ENCODE measurements at regions not wholly inside any gene's neighbourhood (a gene's known extent, or its start where the extent isn't known, plus 50 kb on each side); places are given as distances from the start of the nearest gene placed in this dataset.

DNA sequence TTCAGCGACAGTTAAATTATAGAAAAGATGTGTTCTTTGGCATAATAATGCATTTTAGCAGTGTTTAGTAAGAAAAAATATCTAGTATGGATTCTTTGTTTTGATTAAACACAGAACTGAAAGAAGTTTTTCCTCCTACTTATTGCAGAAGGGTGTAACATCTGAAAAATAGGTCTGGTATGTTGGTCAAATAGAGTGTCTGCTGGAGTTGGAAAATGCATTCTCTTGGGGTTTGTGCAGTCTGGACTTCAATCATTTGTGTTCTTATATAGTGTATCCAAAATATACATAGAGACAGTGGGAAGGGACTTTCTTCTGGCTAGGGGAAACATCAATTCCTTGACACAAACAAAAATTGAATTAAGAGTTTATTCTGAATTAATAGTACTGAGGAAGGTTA lies 132.4 kb upstream of the MAN1A1 start:
- TF ChIP-seq POLR2A (IDR thresholded peaks at IDR 0.05; ENCODE audit: low read depth, low read length) (no peak), RFX5 (IDR thresholded peaks at IDR 0.05; ENCODE audit: low read depth, low read length) (no peak), NFE2L2 (IDR thresholded peaks at IDR 0.05; ENCODE audit: low read depth, low read length) (no peak), SMC3 (IDR thresholded peaks at IDR 0.05; ENCODE audit: low read depth, low read length) (no peak), FOS (IDR thresholded peaks at IDR 0.05; ENCODE audit: low read depth, low read length) (no peak)
- TF ChIP-seq, protein P1, sequence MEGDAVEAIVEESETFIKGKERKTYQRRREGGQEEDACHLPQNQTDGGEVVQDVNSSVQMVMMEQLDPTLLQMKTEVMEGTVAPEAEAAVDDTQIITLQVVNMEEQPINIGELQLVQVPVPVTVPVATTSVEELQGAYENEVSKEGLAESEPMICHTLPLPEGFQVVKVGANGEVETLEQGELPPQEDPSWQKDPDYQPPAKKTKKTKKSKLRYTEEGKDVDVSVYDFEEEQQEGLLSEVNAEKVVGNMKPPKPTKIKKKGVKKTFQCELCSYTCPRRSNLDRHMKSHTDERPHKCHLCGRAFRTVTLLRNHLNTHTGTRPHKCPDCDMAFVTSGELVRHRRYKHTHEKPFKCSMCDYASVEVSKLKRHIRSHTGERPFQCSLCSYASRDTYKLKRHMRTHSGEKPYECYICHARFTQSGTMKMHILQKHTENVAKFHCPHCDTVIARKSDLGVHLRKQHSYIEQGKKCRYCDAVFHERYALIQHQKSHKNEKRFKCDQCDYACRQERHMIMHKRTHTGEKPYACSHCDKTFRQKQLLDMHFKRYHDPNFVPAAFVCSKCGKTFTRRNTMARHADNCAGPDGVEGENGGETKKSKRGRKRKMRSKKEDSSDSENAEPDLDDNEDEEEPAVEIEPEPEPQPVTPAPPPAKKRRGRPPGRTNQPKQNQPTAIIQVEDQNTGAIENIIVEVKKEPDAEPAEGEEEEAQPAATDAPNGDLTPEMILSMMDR (conservative IDR thresholded peaks at IDR 0.05; ENCODE audit: low read depth, low read length): no peak

Data from IMR-90 (cell line).